CD4-positive, alpha-beta T cell (primary cell): ENCODE measurements at regions not wholly inside any gene's neighbourhood (a gene's known extent, or its start where the extent isn't known, plus 50 kb on each side); places are given as distances from the start of the nearest gene placed in this dataset.
"Not testable (repeated sequence)": the region's sequence is repeated elsewhere in the genome, so short reads cannot be mapped to it uniquely, and the experiment has no call there.

Source experiments
- ATAC-seq: fragments of 200-7000 bp; cut with Tn5 transposase; one replicate; pipeline ENCODE4 v1.10.0; 2022; ENCODE audit warnings: mild to moderate bottlenecking; ENCODE audit not compliant: poor library complexity
- CTCF ChIA-PET: fragments of 350-600 bp; sonication (Branson Sonifier 250); formaldehyde crosslinking; loops from one replicate; lab custom pipeline; 2021; ENCODE audit warnings: antibody characterized with exemption, inconsistent platforms; lab: Charles Lee
- POLR2A ChIA-PET: fragments of 350-600 bp; sonication (Branson Sonifier 250); formaldehyde crosslinking; loops from one replicate; lab custom pipeline; 2021; ENCODE audit warnings: antibody characterized with exemption, inconsistent platforms; lab: Charles Lee
- DNase-seq, 14 experiments: peaks; one replicate each; pipeline ENCODE4 v3.0.0-alpha.2; 2013 to 2020; ENCODE audit warnings: mixed read lengths in 2 of 14
- H3K27ac ChIP-seq, 2 donors: one replicate each; pipeline versions ENCODE4 v1.5.1 to v1.7.0; 2013; ENCODE audit warnings: low read length in 2 of 2, low read depth in 1 of 2, mild to moderate bottlenecking in 1 of 2
- H3K27me3 ChIP-seq, 2 experiments: 1 replicate in 1 of 2; 2 replicates in 1 of 2; pipeline versions ENCODE4 v1.6.1 to v1.7.0; 2013; ENCODE audit warnings: low read length in 2 of 2, control low read depth in 1 of 2, mild to moderate bottlenecking in 1 of 2, moderate library complexity in 1 of 2; ENCODE audit not compliant: insufficient read depth in 2 of 2, control insufficient read depth in 1 of 2
- H3K36me3 ChIP-seq: one replicate; pipeline ENCODE4 v1.6.1; 2013; ENCODE audit warnings: low read length, control low read depth; ENCODE audit not compliant: insufficient read depth
- H3K4me1 ChIP-seq: one replicate; pipeline ENCODE4 v1.6.1; 2013; ENCODE audit warnings: low read length, control low read depth; ENCODE audit not compliant: insufficient read depth
- H3K4me3 ChIP-seq: one replicate; pipeline ENCODE4 v1.5.1; 2013; ENCODE audit warnings: mild to moderate bottlenecking, low read length, moderate library complexity
- H3K9me3 ChIP-seq, 2 experiments: 1 replicate in 1 of 2; 2 replicates in 1 of 2; pipeline versions ENCODE4 v1.6.1 to v1.7.0; 2013; ENCODE audit warnings: low read length in 2 of 2, mild to moderate bottlenecking in 2 of 2, control low read depth in 1 of 2, moderate library complexity in 1 of 2; ENCODE audit not compliant: control insufficient read depth in 1 of 2, insufficient read depth in 1 of 2
- H3K27ac Mint-ChIP-seq: one replicate; pipeline ENCODE4 v1.8.0; 2020; ENCODE audit warnings: mixed read lengths
- H3K27me3 Mint-ChIP-seq: one replicate; pipeline ENCODE4 v1.8.0; 2021; ENCODE audit warnings: mixed read lengths
- H3K36me3 Mint-ChIP-seq: one replicate; pipeline ENCODE4 v1.8.0; 2021; ENCODE audit warnings: low read depth, mixed read lengths
- H3K4me1 Mint-ChIP-seq: one replicate; pipeline ENCODE4 v1.8.0; 2021; ENCODE audit warnings: low read depth, mixed read lengths
- H3K4me3 Mint-ChIP-seq: one replicate; pipeline ENCODE4 v1.8.0; 2020; ENCODE audit warnings: mild to moderate bottlenecking, mixed read lengths
- H3K9me3 Mint-ChIP-seq: one replicate; pipeline ENCODE4 v1.8.0; 2020; ENCODE audit warnings: mixed read lengths
- CTCF ChIP-seq: fragments of 200-600 bp; IDR thresholded peaks from one replicate; pipeline ENCODE4 v1.8.0; 2022; ENCODE audit warnings: antibody characterized with exemption, mild to moderate bottlenecking
- intact Hi-C, 2 experiments: fragments of 100-400 bp; cut with DNase I in 1 of 2; cut with micrococcal nuclease in 1 of 2; formaldehyde crosslinking; loops; one replicate each; pipeline versions ENCODE4 v1.15.1 to v1.9.0; 2023 to 2025; cut with DNase I, micrococcal nuclease

GRCh38 chr10:59036311-59037017 is 140.0 kb upstream of the PHYHIPL start:
- Histone ChIP-seq H3K36me3 (no peaks in the 10 kb centered on the region), H3K9me3 (no peaks in the 10 kb centered on the region), H3K4me3 (no peak overlapping the region), H3K27me3 (no peaks in the 10 kb centered on the region), H3K27ac (no peak overlapping the region), H3K4me1 (no peaks in the 10 kb centered on the region)
- POLR2A ChIA-PET, result no interaction called here
- H3K36me3 Mint-ChIP-seq, result no peaks in the 10 kb centered on the region
- CTCF ChIA-PET, result no interaction called here
- no peaks in the 10 kb centered on the region for H3K4me1 Mint-ChIP-seq
- no peak for TF ChIP-seq CTCF
- no peak overlapping the region for H3K4me3 Mint-ChIP-seq
- H3K27ac Mint-ChIP-seq, result no peak overlapping the region
- intact Hi-C loops, result no loop called here
- H3K9me3 Mint-ChIP-seq, result peaks cover 2% of the 10 kb centered on the region
- no peak for ATAC-seq
- DNase-seq, result no peak
- no peaks in the 10 kb centered on the region for H3K27me3 Mint-ChIP-seq

- Histone ChIP-seq H3K4me1 (no peaks in the 10 kb centered on the region), H3K4me3 (no peak overlapping the region), H3K9me3 (no peaks in the 10 kb centered on the region), H3K27ac (no peak overlapping the region), H3K27me3 (no peaks in the 10 kb centered on the region), H3K36me3 (no peaks in the 10 kb centered on the region)
- H3K9me3 Mint-ChIP-seq, result peaks cover 2% of the 10 kb centered on the region
- ATAC-seq (no peak), DNase-seq (no peak)
- no peak overlapping the region for H3K4me3 Mint-ChIP-seq
- no peaks in the 10 kb centered on the region for H3K27me3 Mint-ChIP-seq
- TF ChIP-seq CTCF, result no peak
- CTCF ChIA-PET, result no interaction called here
- H3K4me1 Mint-ChIP-seq, result no peaks in the 10 kb centered on the region
- POLR2A ChIA-PET, result no interaction called here
- no peaks in the 10 kb centered on the region for H3K36me3 Mint-ChIP-seq
- H3K27ac Mint-ChIP-seq, result no peak overlapping the region
- intact Hi-C loops, result no loop called here
Observed at GRCh38 chr10:59037018-59037389, 139.4 kb upstream of the PHYHIPL start.

DNA sequence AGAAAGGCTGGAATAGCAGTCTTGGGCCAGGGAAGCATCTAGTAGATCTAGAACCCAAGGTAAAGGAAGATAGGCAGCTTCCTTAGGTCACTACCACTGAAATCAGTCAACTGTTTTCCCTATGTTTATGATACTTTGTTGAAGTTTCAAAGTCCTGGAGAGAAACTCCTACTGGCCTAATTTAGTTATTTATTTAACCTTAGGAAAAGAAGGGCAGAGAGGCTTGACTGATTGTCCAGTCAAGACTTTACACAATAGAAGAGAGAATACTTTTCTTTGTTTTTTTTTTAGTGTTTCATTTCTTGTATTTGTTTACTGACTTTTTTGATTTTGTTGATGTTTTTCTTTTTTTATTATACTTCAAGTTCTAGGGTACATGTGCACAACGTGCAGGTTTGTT is 138.9 kb upstream of the PHYHIPL start:
- DNase-seq (no peak), ATAC-seq (no peak)
- no peak overlapping the region for H3K4me3 Mint-ChIP-seq
- no peaks in the 10 kb centered on the region for H3K4me1 Mint-ChIP-seq
- CTCF ChIA-PET, result no interaction called here
- H3K27me3 ChIP-seq, result no peaks in the 10 kb centered on the region
- H3K27ac Mint-ChIP-seq, result no peak overlapping the region
- POLR2A ChIA-PET, result no interaction called here
- no peaks in the 10 kb centered on the region for H3K36me3 Mint-ChIP-seq
- no peaks in the 10 kb centered on the region for H3K27me3 Mint-ChIP-seq
- no peak for TF ChIP-seq CTCF
- H3K9me3 Mint-ChIP-seq, result peaks cover 2% of the 10 kb centered on the region
- intact Hi-C loops, result no loop called here
- no peaks in the 10 kb centered on the region for H3K9me3 ChIP-seq
- no peaks in the 10 kb centered on the region for H3K36me3 ChIP-seq
- no peaks in the 10 kb centered on the region for H3K4me1 ChIP-seq
- H3K4me3 ChIP-seq, result no peak overlapping the region
- H3K27ac ChIP-seq, result no peak overlapping the region

- H3K27ac ChIP-seq, H3K9me3 Mint-ChIP-seq, POLR2A ChIA-PET, H3K4me3 Mint-ChIP-seq, H3K27me3 Mint-ChIP-seq, CTCF ChIA-PET, DNase-seq, H3K4me1 ChIP-seq, ATAC-seq, H3K27ac Mint-ChIP-seq, H3K36me3 ChIP-seq, H3K4me1 Mint-ChIP-seq, H3K4me3 ChIP-seq, H3K36me3 Mint-ChIP-seq, H3K9me3 ChIP-seq, intact Hi-C loops, H3K27me3 ChIP-seq: not testable (repeated sequence)
Observed at GRCh38 chr10:59043358-59043757, 133.1 kb upstream of the PHYHIPL start.
